ENCODE measurements at regions not wholly inside any gene's neighbourhood (a gene's known extent, or its start where the extent isn't known, plus 50 kb on each side); places are given as distances from the start of the nearest gene placed in this dataset.

DNA sequence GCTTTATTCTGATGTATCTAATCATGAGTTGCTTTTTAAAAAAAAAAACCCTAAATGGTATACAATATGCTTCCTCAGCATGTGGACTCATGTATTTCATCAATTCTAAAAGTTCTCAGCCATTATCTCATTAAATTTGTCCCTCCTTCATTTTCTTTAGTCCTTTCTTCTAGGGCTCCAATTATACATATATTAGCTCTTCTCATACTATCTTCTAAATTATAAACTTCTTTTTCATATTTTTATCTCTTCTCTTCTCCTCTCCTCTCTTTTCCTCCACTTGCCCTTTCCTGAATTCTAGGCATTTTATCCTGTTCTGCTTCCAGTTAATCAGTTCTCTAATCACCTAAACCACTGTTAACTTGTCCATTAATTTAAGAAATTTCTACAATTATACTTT lies 55.0 kb upstream of the IL33 start:
- TF ChIP-seq, protein P1, sequence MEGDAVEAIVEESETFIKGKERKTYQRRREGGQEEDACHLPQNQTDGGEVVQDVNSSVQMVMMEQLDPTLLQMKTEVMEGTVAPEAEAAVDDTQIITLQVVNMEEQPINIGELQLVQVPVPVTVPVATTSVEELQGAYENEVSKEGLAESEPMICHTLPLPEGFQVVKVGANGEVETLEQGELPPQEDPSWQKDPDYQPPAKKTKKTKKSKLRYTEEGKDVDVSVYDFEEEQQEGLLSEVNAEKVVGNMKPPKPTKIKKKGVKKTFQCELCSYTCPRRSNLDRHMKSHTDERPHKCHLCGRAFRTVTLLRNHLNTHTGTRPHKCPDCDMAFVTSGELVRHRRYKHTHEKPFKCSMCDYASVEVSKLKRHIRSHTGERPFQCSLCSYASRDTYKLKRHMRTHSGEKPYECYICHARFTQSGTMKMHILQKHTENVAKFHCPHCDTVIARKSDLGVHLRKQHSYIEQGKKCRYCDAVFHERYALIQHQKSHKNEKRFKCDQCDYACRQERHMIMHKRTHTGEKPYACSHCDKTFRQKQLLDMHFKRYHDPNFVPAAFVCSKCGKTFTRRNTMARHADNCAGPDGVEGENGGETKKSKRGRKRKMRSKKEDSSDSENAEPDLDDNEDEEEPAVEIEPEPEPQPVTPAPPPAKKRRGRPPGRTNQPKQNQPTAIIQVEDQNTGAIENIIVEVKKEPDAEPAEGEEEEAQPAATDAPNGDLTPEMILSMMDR (IDR thresholded peaks at IDR 0.05; ENCODE audit: borderline replicate concordance, insufficient read depth, low read depth, low read length), result no peak
- H3K4me3 ChIP-seq (ENCODE audit: low read depth, low read length), result no peak overlapping the region

DNA sequence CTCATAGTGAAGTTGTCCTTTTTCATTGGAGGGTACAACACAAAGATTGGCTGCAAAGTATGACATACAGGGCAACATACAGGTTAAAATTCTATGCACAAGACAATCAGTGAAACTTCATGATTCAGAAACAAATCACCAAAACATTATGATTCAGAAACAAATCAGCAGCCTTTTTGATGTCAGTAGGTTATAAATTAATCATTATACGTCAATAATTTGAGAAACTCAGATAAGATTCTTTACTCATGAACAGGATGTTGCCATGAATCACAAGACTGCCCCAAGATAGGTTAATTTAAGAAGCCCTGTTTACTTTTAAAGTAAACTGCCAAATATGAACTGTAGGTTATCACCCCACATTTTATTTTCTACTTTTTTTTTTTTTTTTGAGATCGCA lies 62.2 kb upstream of the IL33 start:
- H3K4me3 ChIP-seq (ENCODE audit: low read depth, low read length), result no peak overlapping the region
- TF ChIP-seq, protein P1 (IDR thresholded peaks at IDR 0.05; ENCODE audit: borderline replicate concordance, insufficient read depth, low read depth, low read length), result no peak

DNA sequence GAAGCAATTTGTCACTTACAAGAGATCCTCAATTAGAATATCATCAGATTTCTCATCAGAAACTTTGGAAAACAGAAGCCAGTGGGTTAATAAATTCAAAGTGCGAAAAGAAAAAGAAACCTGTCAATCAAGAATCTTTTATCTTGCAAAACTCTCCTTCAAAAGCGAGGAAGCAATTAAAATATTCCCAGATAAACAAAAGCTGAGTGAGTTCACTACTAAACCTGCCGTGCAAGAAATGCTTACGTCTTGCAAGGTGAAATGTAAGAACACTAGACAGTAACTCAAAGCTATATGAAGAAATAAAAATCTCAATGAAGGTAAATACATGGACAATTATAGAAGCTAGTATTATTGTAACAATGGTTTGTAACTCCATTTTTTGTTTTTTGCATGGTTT lies 62.8 kb upstream of the IL33 start:
- no peak overlapping the region for H3K4me3 ChIP-seq (ENCODE audit: low read depth, low read length)
- TF ChIP-seq, protein P1 (IDR thresholded peaks at IDR 0.05; ENCODE audit: borderline replicate concordance, insufficient read depth, low read depth, low read length), result no peak

DNA sequence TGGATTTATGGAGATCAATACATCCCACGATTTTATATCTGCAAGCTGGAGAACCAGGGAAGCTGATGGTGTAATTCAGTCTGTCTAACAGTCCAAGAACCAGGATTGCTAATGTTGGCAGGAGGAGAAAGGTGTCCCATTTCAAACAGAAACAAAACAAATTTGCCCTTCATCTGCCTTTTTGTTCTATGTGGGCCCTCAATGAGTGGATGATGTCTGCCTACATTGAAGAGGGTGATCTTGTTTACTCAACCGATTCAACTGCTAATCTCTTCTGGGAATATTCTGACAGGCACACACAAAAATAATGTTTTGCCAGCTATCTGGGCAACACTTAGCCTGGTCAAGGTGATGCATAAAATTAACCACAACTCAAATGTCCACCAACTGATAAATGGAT lies 65.1 kb upstream of the IL33 start:
- TF ChIP-seq, protein P1 (IDR thresholded peaks at IDR 0.05; ENCODE audit: borderline replicate concordance, insufficient read depth, low read depth, low read length), result no peak
- H3K4me3 ChIP-seq (ENCODE audit: low read depth, low read length), result no peak overlapping the region

DNA sequence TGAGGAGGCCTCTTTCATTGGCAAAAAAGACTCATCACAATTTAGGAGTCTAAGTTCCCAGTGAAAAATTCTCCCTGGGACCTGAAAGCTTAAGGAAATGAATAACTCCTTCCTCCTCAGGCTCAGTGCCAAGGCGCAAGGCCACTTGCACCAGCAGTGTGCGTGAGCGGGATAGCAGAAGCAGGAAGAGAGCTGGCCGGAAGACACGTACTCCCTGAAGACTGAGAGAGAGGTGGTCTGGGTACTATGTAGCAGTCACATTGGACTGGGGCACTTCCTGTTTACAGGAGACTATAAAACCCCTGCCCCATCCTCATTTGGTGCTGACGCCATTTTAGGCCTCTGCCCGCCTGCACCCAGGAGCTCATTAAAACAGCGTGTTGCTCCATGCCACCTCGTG lies 66.3 kb upstream of the IL33 start:
- TF ChIP-seq, protein P1 (IDR thresholded peaks at IDR 0.05; ENCODE audit: borderline replicate concordance, insufficient read depth, low read depth, low read length), result no peak
- H3K4me3 ChIP-seq (ENCODE audit: low read depth, low read length), result no peak overlapping the region

DNA sequence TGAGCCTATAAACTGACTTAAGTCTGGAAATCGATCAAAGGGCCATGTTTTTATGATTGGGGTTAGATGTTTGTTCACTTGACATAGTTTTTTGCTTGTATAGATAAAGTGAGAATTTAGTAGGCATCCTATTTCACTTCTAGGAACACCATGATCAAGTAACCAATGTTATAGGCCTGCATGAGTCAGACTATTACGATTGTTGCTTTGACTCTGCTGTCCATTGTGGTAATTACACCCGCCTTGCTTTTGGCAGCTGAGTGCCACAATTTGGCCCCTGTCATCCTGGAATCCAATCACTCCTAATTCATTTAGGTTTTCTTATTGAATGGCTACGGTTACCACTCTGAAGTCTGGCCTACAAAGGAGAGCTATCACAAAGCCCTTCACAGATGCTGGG lies 67.8 kb upstream of the IL33 start:
- TF ChIP-seq, protein P1 (IDR thresholded peaks at IDR 0.05; ENCODE audit: borderline replicate concordance, insufficient read depth, low read depth, low read length), result no peak
- H3K4me3 ChIP-seq (ENCODE audit: low read depth, low read length), result no peak overlapping the region

DNA sequence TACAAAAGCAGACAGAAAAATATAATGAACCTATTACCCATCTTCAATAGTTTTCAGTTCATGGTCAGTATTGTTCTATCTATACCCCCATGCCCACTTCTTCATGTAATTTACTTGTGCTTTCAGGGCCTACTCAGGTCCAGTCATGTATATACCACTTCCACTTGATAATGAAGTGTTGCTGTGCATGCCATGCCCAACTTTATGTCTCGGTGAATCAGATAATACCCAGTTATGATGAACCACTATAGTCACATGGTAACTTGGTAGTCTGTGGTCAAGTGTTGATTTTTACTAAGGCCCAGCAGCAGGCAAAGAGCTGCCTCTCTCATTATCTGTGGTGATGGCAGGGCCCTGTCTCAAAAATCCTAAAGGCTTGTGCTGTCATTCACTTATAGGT lies 70.7 kb upstream of the IL33 start:
- H3K4me3 ChIP-seq (ENCODE audit: low read depth, low read length), result no peak overlapping the region
- TF ChIP-seq, protein P1 (IDR thresholded peaks at IDR 0.05; ENCODE audit: borderline replicate concordance, insufficient read depth, low read depth, low read length), result no peak
